Epithelial cell of proximal tubule (primary cell): ENCODE measurements at regions not wholly inside any gene's neighbourhood (a gene's known extent, or its start where the extent isn't known, plus 50 kb on each side); places are given as distances from the start of the nearest gene placed in this dataset.

ENCODE experiments used
- DNase-seq: peaks from one replicate; pipeline ENCODE4 v3.0.0-alpha.2; 2011; ENCODE audit warnings: low read depth
- H3K4me3 ChIP-seq: 2 replicates; pipeline ENCODE4 v1.5.1; 2011; ENCODE audit warnings: low read depth, mild to moderate bottlenecking, low read length
- TF ChIP-seq, protein P1 (sequence below): conservative IDR thresholded peaks from 2 replicates; pipeline ENCODE4 v1.5.1; 2012; ENCODE audit warnings: low read depth, mild to moderate bottlenecking, low read length

DNA sequence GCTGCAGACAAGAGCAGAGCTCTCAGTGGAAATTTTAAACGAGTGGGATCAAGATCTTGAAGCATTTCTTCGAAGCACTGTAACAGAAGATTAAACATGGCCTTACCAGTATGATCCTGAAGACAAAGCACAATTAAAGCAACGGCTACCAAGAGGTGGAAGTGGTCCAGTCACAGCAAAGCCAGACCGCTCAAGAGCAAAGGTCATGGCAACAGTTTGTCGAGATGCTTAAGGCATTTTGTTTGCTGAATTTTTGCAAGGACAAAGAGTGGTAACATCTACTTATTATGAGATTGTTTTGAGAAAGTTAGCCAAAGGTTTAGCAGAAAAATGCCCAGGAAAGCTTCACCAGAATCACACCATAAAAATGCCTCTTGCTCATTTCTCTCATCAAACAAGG, 153.4 kb upstream of the CARMIL1 start:
- no peak for DNase-seq
- TF ChIP-seq, protein P1, sequence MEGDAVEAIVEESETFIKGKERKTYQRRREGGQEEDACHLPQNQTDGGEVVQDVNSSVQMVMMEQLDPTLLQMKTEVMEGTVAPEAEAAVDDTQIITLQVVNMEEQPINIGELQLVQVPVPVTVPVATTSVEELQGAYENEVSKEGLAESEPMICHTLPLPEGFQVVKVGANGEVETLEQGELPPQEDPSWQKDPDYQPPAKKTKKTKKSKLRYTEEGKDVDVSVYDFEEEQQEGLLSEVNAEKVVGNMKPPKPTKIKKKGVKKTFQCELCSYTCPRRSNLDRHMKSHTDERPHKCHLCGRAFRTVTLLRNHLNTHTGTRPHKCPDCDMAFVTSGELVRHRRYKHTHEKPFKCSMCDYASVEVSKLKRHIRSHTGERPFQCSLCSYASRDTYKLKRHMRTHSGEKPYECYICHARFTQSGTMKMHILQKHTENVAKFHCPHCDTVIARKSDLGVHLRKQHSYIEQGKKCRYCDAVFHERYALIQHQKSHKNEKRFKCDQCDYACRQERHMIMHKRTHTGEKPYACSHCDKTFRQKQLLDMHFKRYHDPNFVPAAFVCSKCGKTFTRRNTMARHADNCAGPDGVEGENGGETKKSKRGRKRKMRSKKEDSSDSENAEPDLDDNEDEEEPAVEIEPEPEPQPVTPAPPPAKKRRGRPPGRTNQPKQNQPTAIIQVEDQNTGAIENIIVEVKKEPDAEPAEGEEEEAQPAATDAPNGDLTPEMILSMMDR: no peak
- no peak overlapping the region for H3K4me3 ChIP-seq

DNA sequence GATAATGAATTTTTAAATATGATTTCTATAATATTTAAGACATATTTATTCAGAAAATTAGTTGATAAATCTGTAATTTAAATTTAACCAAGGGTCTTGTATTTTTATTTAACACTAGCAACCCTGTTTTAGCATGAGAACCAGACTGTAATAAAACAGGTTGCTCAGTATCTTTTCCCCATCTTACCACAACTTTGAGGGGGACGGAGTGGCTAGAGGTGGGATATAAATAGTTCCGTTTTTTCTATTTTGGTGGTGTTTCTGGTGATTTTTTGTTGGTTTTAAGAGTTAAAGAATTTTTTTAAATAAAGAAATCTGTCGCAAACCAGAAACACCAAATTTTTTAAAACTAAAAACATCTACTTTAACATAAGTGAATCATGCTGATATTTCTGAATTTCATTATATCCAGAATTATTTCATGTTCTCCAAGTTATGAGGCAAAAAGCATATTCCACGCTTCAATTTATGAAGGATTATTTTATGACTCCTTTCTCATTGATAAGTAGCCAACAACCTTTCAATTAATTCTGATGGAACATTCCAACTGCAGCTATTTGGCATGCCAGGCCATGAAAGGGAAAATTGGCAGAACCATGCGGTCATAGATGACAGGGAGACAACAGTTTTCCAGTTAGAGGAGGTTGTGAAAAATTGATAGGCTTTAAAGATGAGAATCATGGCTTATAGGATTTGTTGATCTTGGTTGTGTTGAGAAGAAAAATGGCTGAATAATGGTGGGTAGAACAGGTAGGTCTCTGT, 151.9 kb upstream of the CARMIL1 start:
- TF ChIP-seq, protein P1: no peak

DNA sequence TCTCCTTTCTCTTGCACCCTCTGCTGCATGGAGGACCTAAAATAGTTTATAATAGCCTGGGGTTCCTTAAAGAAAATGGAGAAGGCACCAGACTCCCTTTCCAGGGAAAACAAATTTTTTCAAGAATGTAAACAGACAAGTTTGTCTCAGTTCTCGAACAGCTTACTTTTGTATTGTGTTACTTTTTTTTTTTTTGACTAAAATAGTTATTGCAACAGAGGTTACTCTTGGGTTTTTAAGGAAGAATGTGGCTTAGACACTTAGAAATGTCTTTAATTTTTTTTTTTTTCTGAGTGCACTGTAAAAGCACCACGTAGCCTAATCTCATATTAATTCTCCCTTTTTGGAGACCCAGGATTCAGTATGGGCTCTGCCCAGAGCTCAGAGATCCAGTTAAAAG, 148.7 kb upstream of the CARMIL1 start:
- H3K4me3 ChIP-seq: no peak overlapping the region
- DNase-seq: no peak
- TF ChIP-seq, protein P1: no peak

More for the DNA sequence above, 151.9 kb upstream of the CARMIL1 start:
- DNase-seq: no peak
- no peak overlapping the region for H3K4me3 ChIP-seq

DNA sequence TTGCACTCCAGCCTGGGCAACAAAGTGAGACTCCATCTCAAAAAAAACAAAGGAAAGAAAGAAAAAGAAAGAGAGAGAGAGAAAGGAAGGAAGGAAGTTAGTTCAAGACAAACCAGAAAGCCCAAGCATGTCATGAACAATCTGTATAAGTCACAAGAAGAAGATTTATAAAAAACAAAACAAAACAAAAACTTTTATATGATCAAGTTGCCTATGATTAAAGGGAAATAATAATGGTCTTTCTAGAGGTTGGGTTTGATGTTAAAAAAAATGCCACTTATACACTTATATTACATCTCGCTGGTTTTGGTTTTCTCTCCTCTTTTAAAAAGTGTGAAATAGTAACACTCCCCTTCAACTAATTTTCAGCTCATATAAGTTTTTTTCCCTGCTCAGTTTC, 146.2 kb upstream of the CARMIL1 start:
- DNase-seq: no peak
- H3K4me3 ChIP-seq: no peak overlapping the region
- TF ChIP-seq, protein P1: no peak

DNA sequence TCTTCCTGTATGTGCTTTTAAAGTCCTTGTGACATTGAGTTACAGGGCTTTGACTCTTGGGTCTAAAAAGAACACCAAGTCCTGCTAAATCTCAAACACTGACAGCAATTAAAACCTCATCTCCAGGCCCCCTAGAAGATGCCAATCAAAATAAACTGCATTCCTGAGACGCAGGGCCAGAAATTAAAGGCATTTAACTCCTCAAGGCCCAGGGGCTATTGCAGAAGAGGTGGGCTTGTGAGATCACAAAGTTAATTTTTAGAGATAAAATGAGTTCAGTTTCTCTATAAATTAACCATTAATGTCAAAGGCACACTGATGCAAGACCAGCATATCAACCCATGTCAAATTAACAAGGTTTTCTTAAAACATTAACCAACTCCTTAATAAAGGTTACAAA, 145.6 kb upstream of the CARMIL1 start:
- TF ChIP-seq, protein P1: no peak
- no peak for DNase-seq
- H3K4me3 ChIP-seq: no peak overlapping the region

DNA sequence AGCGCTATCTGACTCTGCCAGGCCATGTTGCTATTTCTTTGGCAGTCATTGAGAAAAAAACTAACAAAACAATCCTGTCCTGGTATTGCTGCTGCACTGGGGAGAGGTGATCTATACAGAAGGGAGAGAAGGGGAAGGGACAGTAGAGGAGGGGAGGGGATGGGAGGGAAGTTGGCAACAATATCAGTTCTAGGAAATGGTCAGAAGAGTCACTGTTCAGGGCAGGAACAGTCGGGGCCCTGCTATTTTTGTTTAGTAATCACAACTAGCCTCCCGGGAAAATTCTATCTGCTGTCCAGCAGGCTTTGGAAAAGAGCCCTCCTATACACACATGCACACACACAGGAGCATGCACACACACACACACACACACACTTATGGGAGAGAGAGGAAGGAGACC, 142.3 kb upstream of the CARMIL1 start:
- TF ChIP-seq, protein P1: no peak
- no peak for DNase-seq
- H3K4me3 ChIP-seq: peak overlapping the region; percentile 51

DNA sequence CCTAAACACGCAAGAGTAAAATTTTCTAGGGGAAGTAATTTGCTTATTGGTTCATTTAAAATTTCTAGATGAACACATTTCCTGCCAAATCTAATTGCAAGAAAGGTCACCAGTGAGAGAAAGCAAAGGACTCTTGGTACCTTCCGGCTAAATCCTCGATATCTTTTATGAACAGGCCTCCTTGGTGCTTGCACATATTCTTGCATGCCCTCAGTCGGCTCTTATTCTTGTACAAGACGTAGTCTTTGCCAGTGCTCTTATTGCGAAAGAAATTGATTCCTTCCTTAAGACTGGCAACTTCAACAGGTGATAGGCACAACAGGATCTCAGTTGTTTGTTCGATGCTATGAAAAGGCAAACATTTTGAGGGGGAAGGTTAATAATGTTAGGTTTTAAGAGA, 141.7 kb upstream of the CARMIL1 start:
- TF ChIP-seq, protein P1: no peak
- peak overlapping the region; percentile 51 for H3K4me3 ChIP-seq
- DNase-seq: no peak
